SK-N-SH (cell line): ENCODE measurements at regions not wholly inside any gene's neighbourhood (a gene's known extent, or its start where the extent isn't known, plus 50 kb on each side); places are given as distances from the start of the nearest gene placed in this dataset.

Experiments
- CTCF ChIA-PET: fragments of 300-600, 350-600 bp; formaldehyde crosslinking; extraction: SDS; loops from one replicate; lab custom pipeline; 2021; lab: Yijun Ruan, JAX
- POLR2A ChIA-PET: fragments of 350-600 bp; sonication (Branson Sonifier 250); formaldehyde crosslinking; extraction: SDS; loops from one replicate; lab custom pipeline; 2020; ENCODE audit warnings: antibody characterized with exemption, inconsistent platforms; lab: Yijun Ruan, JAX
- DNase-seq: peaks from one replicate; pipeline ENCODE4 v3.0.0; 2012
- H2AFZ ChIP-seq: fragments of 200-600 bp; sonication (generic); 2 replicates; pipeline ENCODE4 v1.8.1; 2016; ENCODE audit warnings: antibody characterized with exemption, mild to moderate bottlenecking, low read depth
- H3F3A ChIP-seq: fragments of 200-600 bp; sonication (generic); replicated peaks from 2 replicates; pipeline ENCODE3; 2016; ENCODE audit warnings: antibody characterized with exemption, mild to moderate bottlenecking; ENCODE audit not compliant: insufficient read depth
- H3K27ac ChIP-seq, 2 experiments: fragments of 200-500 bp in 1 of 2; fragments of 200-600 bp in 1 of 2; sonication (Bioruptor generic) in 1 of 2; sonication (generic), shearing (Covaris generic) in 1 of 2; 2 replicates each; pipeline versions ENCODE4 v1.5.1 to v1.6.1; 2014 to 2016; ENCODE audit warnings: low read depth in 2 of 2, inconsistent platforms in 1 of 2, low read length in 1 of 2, mild to moderate bottlenecking in 1 of 2, mixed read lengths in 1 of 2
- H3K27me3 ChIP-seq: fragments of 200-600 bp; sonication (generic), shearing (Covaris generic); 2 replicates; pipeline ENCODE4 v1.6.1; 2016; ENCODE audit warnings: mixed run types; ENCODE audit not compliant: insufficient read depth
- H3K36me3 ChIP-seq, 2 experiments: fragments of 200-500 bp in 1 of 2; fragments of 200-600 bp in 1 of 2; sonication (Bioruptor generic) in 1 of 2; sonication (generic) in 1 of 2; replicated peaks in 1 of 2; 2 replicates each; pipeline versions ENCODE3 to v1.5.1; 2014 to 2016; ENCODE audit warnings: low read length in 1 of 2, mild to moderate bottlenecking in 1 of 2; ENCODE audit not compliant: insufficient read depth in 2 of 2, control insufficient read depth in 1 of 2
- H3K4me1 ChIP-seq, 2 experiments: fragments of 200-500 bp in 1 of 2; fragments of 200-600 bp in 1 of 2; sonication (Bioruptor generic) in 1 of 2; sonication (generic), shearing (Covaris generic) in 1 of 2; 2 replicates each; pipeline versions ENCODE4 v1.5.1 to v1.6.1; 2014 to 2016; ENCODE audit warnings: low read depth in 1 of 2, low read length in 1 of 2, mixed run types in 1 of 2; ENCODE audit not compliant: insufficient read depth in 2 of 2, control insufficient read depth in 1 of 2
- H3K4me2 ChIP-seq: fragments of 200-600 bp; sonication (generic), shearing (Covaris generic); 2 replicates; pipeline ENCODE4 v1.6.1; 2017; ENCODE audit warnings: mixed run types
- H3K4me3 ChIP-seq, 2 experiments: fragments of 200-500 bp in 1 of 2; fragments of 200-600 bp in 1 of 2; sonication (Bioruptor generic) in 1 of 2; sonication (generic), shearing (Covaris generic) in 1 of 2; 2 replicates each; pipeline versions ENCODE4 v1.5.1 to v1.8.1; 2014 to 2016; ENCODE audit warnings: low read depth in 2 of 2, inconsistent platforms in 1 of 2, low read length in 1 of 2, mild to moderate bottlenecking in 1 of 2, mixed read lengths in 1 of 2, moderate library complexity in 1 of 2
- H3K79me2 ChIP-seq: fragments of 200-600 bp; sonication (generic); 2 replicates; pipeline ENCODE4 v1.8.1; 2017; ENCODE audit warnings: mild to moderate bottlenecking; ENCODE audit not compliant: insufficient read depth
- H3K9ac ChIP-seq: fragments of 200-600 bp; sonication (generic); 2 replicates; pipeline ENCODE4 v1.6.1; 2017; ENCODE audit warnings: mixed run types
- H3K9me2 ChIP-seq: fragments of 200-600 bp; sonication (generic); 2 replicates; pipeline ENCODE4 v1.6.1; 2017; ENCODE audit warnings: mixed run types
- H3K9me3 ChIP-seq: fragments of 200-600 bp; sonication (generic); 2 replicates; pipeline ENCODE4 v1.6.1; 2017; ENCODE audit warnings: mixed run types, mild to moderate bottlenecking, moderate library complexity
- H4K20me1 ChIP-seq: fragments of 200-600 bp; sonication (generic); 2 replicates; pipeline ENCODE4 v1.6.1; 2017; ENCODE audit warnings: mild to moderate bottlenecking, mixed run types; ENCODE audit not compliant: insufficient read depth
- CHD2 ChIP-seq: fragments of 150-350 bp; IDR thresholded peaks from 2 replicates; pipeline ENCODE4 v1.6.1; 2018; ENCODE audit warnings: low read length; ENCODE audit not compliant: partially characterized antibody
- ELF1 ChIP-seq: IDR thresholded peaks from 2 replicates; pipeline ENCODE4 v1.4.0; 2012
- FOXJ3 ChIP-seq: sonication (generic); formaldehyde crosslinking; IDR thresholded peaks from 2 replicates; pipeline ENCODE4 v1.5.1; 2020; ENCODE audit warnings: mild to moderate bottlenecking, missing genetic modification reagents
- GATA2 ChIP-seq: sonication (generic); formaldehyde crosslinking; IDR thresholded peaks from 2 replicates; pipeline ENCODE4 v1.5.0; 2020; ENCODE audit warnings: mild to moderate bottlenecking, missing genetic modification reagents
- MEF2A ChIP-seq: IDR thresholded peaks from 2 replicates; pipeline ENCODE4 v1.4.0; 2012; ENCODE audit warnings: low read depth, borderline replicate concordance
- MXI1 ChIP-seq: IDR thresholded peaks from 2 replicates; pipeline ENCODE4 v1.6.1; 2012; ENCODE audit warnings: mild to moderate bottlenecking, low read depth, low read length, improper control_type of control experiment
- NRF1 ChIP-seq: IDR thresholded peaks from 2 replicates; pipeline ENCODE4 v1.6.1; 2012; ENCODE audit warnings: low read depth, mild to moderate bottlenecking, low read length
- RAD21 ChIP-seq: IDR thresholded peaks from 2 replicates; pipeline ENCODE4 v1.6.1; 2012; ENCODE audit warnings: mild to moderate bottlenecking, low read length
- RXRA ChIP-seq: IDR thresholded peaks from 2 replicates; pipeline ENCODE4 v1.4.0; 2012; ENCODE audit warnings: low read depth, mild to moderate bottlenecking, borderline replicate concordance
- SMC3 ChIP-seq: IDR thresholded peaks from 2 replicates; pipeline ENCODE4 v1.6.1; 2012; ENCODE audit warnings: low read depth, low read length, improper control_type of control experiment
- TCF12 ChIP-seq: IDR thresholded peaks from 2 replicates; pipeline ENCODE4 v1.4.0; 2012
- WGBS: methylation state at CpG from one replicate; pipeline ENCODE4 v1.1.6; 2017; ENCODE audit warnings: low lambda C conversion rate; 5-methylcytosine and 5-hydroxymethylcytosine counted together
- TF ChIP-seq, protein P1 (sequence below): IDR thresholded peaks from 2 replicates; pipeline ENCODE4 v1.4.0; 2012; ENCODE audit warnings: low read depth, borderline replicate concordance
- TF ChIP-seq, protein P2 (sequence below): IDR thresholded peaks from 2 replicates; pipeline ENCODE4 v1.4.0; 2012; ENCODE audit warnings: low read depth

DNA sequence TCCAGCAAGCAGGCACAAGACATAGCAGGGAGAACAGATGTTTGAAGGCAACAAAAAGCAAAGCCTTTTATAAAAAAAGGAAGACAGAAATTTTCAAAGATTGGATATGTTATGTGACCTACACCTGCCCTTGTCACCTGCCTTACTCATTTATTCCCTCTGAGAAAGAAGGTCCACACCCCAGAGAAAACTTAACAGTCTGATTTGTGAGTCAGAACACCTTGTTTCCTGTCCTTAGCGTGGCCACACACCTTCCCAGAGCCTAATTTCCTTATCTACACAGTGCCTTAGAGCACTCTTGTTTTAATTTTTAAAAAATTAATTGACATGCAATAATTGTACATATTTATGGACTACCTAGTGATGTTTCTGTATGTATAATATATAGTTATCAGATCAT lies 419.0 kb upstream of the DAB2 start (continued):
- TF ChIP-seq MXI1 (no peak), CHD2 (no peak), SMC3 (no peak), TCF12 (no peak), ELF1 (no peak)
- TF ChIP-seq, all 33 proteins: peak for 0

DNA sequence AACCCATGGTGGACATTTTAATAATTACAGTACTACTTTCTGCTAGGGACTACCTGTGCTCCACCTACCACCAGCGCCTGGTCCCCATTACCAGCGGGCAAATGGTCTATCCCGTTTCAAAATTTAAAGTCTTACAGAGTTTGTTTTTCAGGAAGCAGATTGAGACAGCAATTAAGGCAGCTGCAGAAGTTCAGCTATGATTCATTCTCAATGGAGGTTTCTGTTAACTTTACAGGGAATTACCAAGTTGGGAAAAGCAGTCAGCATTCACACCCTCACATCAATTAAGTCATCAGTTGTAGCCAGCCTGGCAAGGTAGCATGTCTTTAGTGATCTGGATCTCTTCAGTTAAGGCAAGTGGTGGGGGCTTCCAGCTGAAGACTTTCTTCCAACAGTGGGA lies 410.6 kb upstream of the DAB2 start:
- Histone ChIP-seq H3K9me2 (no peaks in the 10 kb centered on the region), H3K27me3 (no peaks in the 10 kb centered on the region), H4K20me1 (no peaks in the 10 kb centered on the region), H3K4me1 (no peaks in the 10 kb centered on the region), H2AFZ (no peak overlapping the region), H3K9me3 (no peaks in the 10 kb centered on the region), H3K36me3 (no peaks in the 10 kb centered on the region), H3F3A (no peaks in the 10 kb centered on the region), H3K4me2 (no peak overlapping the region), H3K27ac (no peak overlapping the region), H3K4me3 (no peak overlapping the region), H3K79me2 (no peaks in the 10 kb centered on the region), H3K9ac (no peak overlapping the region)
- 12% methylated on average over 3 of the region's 3 CpGs for WGBS
- TF ChIP-seq RXRA (no peak), GATA2 (no peak), MXI1 (no peak), NRF1 (no peak), FOXJ3 (CRISPR knock-in tag) (no peak), MEF2A (no peak), RAD21 (no peak)
- TF ChIP-seq, protein P1, sequence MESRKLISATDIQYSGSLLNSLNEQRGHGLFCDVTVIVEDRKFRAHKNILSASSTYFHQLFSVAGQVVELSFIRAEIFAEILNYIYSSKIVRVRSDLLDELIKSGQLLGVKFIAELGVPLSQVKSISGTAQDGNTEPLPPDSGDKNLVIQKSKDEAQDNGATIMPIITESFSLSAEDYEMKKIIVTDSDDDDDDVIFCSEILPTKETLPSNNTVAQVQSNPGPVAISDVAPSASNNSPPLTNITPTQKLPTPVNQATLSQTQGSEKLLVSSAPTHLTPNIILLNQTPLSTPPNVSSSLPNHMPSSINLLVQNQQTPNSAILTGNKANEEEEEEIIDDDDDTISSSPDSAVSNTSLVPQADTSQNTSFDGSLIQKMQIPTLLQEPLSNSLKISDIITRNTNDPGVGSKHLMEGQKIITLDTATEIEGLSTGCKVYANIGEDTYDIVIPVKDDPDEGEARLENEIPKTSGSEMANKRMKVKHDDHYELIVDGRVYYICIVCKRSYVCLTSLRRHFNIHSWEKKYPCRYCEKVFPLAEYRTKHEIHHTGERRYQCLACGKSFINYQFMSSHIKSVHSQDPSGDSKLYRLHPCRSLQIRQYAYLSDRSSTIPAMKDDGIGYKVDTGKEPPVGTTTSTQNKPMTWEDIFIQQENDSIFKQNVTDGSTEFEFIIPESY: no peak
- TF ChIP-seq, protein P2, sequence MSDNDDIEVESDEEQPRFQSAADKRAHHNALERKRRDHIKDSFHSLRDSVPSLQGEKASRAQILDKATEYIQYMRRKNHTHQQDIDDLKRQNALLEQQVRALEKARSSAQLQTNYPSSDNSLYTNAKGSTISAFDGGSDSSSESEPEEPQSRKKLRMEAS: no peak
- ChIA-PET CTCF (no interaction called here), POLR2A (no interaction called here)
- DNase-seq: no peak

DNA sequence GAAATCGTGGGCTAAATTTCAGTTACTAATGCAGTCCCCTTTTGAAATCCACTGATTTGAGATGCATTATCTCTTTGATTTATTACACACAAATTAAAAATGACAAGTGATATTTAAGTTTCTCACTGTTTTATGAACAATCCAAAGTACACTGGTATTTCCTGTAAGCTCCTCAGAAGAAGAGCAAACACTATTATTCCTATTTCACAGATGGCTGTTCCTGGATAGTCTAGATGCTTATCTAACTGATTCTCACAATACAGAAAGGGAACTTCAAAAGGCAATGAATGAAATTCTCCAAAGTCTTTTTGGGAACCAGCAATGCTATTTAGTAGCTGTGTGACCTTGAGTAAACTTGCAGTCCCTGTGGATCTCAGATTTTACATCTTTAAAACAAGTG lies 404.7 kb upstream of the DAB2 start:
- no peaks in the 10 kb centered on the region for H3K9me2 ChIP-seq
- no peak overlapping the region for H2AFZ ChIP-seq
- H3K4me1 ChIP-seq: no peaks in the 10 kb centered on the region
- H3K27ac ChIP-seq: no peak overlapping the region
- H3K4me3 ChIP-seq: no peak overlapping the region
- no peaks in the 10 kb centered on the region; the same call in 1 of the 2 replicates for H3K27me3 ChIP-seq
- no peak overlapping the region for H3K9ac ChIP-seq
- no peaks in the 10 kb centered on the region for H4K20me1 ChIP-seq
- H3F3A ChIP-seq: no peaks in the 10 kb centered on the region
- 13% methylated on average over 1 of the region's 1 CpG for WGBS
- no peaks in the 10 kb centered on the region for H3K36me3 ChIP-seq
- TF ChIP-seq RXRA (no peak), MEF2A (no peak)
- TF ChIP-seq, all 33 proteins: peak for 0
- Histone ChIP-seq H3K79me2 (no peaks in the 10 kb centered on the region), H3K4me2 (no peak overlapping the region), H3K9me3 (no peaks in the 10 kb centered on the region)
- DNase-seq: no peak
- ChIA-PET POLR2A (no interaction called here), CTCF (interaction anchor here (0.6 kb wide), 1 partner anchor 353 kb away, joined by 3 read pairs; no protein-coding TSS in a partner anchor)
